ENCODE measurements at regions not wholly inside any gene's neighbourhood (a gene's known extent, or its start where the extent isn't known, plus 50 kb on each side); places are given as distances from the start of the nearest gene placed in this dataset.

- H3K4me2 ChIP-seq (ENCODE audit: control insufficient read depth, extremely low read depth, insufficient read depth, low read depth, low read length), result no peak overlapping the region
- no peaks in the 10 kb centered on the region for H3K27me3 ChIP-seq (ENCODE audit: control insufficient read depth, extremely low read depth, insufficient read depth, low read length)
- no peak overlapping the region for H3K27ac ChIP-seq (ENCODE audit: control insufficient read depth, insufficient read depth, low read length)
- TF ChIP-seq EZH2 (IDR thresholded peaks at IDR 0.05; ENCODE audit: low read length) (no peak), CTCF (optimal IDR thresholded peaks at IDR 0.05 in 1 of 3, IDR thresholded peaks at IDR 0.05 in 1 of 3, conservative IDR thresholded peaks at IDR 0.05 in 1 of 3; ENCODE audit: extremely low read depth in 1 of 3, insufficient read depth in 2 of 3, low read length in 3 of 3) (no peak)
- no peaks in the 10 kb centered on the region for H3K79me2 ChIP-seq (ENCODE audit: control insufficient read depth, insufficient read depth, low read length)
- no peaks in the 10 kb centered on the region for H3K9me3 ChIP-seq (ENCODE audit: control insufficient read depth, low read depth, low read length)
- no peak overlapping the region for H3K9ac ChIP-seq (ENCODE audit: control insufficient read depth, extremely low read depth, insufficient read depth, low read length)
- no peaks in the 10 kb centered on the region for H3K4me1 ChIP-seq (ENCODE audit: control insufficient read depth, extremely low read depth, insufficient read depth, low read length)
- dilution Hi-C loops (cut with MboI; ENCODE audit: extremely low pct_ligation_motif_present, low sequenced_read_pairs), result no loop called here
- H3K4me3 ChIP-seq (ENCODE audit: control insufficient read depth in 2 of 3, extremely low read depth in 1 of 3, insufficient read depth in 2 of 3, low read depth in 1 of 3, low read length in 3 of 3), result no peak overlapping the region
- H2AFZ ChIP-seq (ENCODE audit: control insufficient read depth, low read length), result no peak overlapping the region
- H3K9me1 ChIP-seq (ENCODE audit: control insufficient read depth, extremely low read depth, insufficient read depth, low read length), result no peaks in the 10 kb centered on the region
- no peaks in the 10 kb centered on the region for H3K36me3 ChIP-seq (ENCODE audit: control insufficient read depth in 2 of 2, extremely low read depth in 1 of 2, insufficient read depth in 2 of 2, low read length in 2 of 2)
- DNase-seq (ENCODE audit: low read depth, low spot score) (no peak), FAIRE-seq (no peak)
- H4K20me1 ChIP-seq (ENCODE audit: control insufficient read depth, extremely low read depth, insufficient read depth, low read length), result no peaks in the 10 kb centered on the region
Measured at GRCh38 chr5:165892383-165892782, 2387.0 kb downstream of the MAT2B start.

DNA sequence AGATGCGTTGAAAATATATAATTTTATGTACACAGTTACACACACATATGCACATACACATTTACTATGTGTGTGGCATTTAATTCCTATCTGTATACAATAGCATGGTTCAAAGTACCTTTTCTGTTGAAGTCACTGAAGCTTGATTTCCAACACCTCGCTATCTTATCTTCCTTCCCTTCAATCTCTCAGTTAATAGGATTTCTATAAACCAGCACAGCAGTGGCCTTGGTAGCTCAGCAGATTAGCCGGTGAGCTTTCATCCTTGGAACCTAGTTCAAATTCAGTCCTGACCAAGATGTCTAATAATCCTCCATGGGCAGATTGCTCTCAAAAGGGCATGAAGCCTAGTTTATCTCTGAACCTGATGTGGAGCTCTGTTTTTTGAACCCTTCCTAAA lies 2389.5 kb downstream of the MAT2B start:
- dilution Hi-C loops (cut with MboI; ENCODE audit: extremely low pct_ligation_motif_present, low sequenced_read_pairs), result no loop called here
- TF ChIP-seq EZH2 (IDR thresholded peaks at IDR 0.05; ENCODE audit: low read length) (no peak), CTCF (optimal IDR thresholded peaks at IDR 0.05 in 1 of 3, IDR thresholded peaks at IDR 0.05 in 1 of 3, conservative IDR thresholded peaks at IDR 0.05 in 1 of 3; ENCODE audit: extremely low read depth in 1 of 3, insufficient read depth in 2 of 3, low read length in 3 of 3) (no peak)
- Histone ChIP-seq H3K79me2 (ENCODE audit: control insufficient read depth, insufficient read depth, low read length) (no peaks in the 10 kb centered on the region), H4K20me1 (ENCODE audit: control insufficient read depth, extremely low read depth, insufficient read depth, low read length) (no peaks in the 10 kb centered on the region), H3K4me2 (ENCODE audit: control insufficient read depth, extremely low read depth, insufficient read depth, low read depth, low read length) (no peak overlapping the region), H3K9me3 (ENCODE audit: control insufficient read depth, low read depth, low read length) (no peaks in the 10 kb centered on the region), H3K27ac (ENCODE audit: control insufficient read depth, insufficient read depth, low read length) (no peak overlapping the region), H2AFZ (ENCODE audit: control insufficient read depth, low read length) (no peak overlapping the region), H3K27me3 (ENCODE audit: control insufficient read depth, extremely low read depth, insufficient read depth, low read length) (no peaks in the 10 kb centered on the region), H3K4me1 (ENCODE audit: control insufficient read depth, extremely low read depth, insufficient read depth, low read length) (no peaks in the 10 kb centered on the region), H3K9ac (ENCODE audit: control insufficient read depth, extremely low read depth, insufficient read depth, low read length) (no peak overlapping the region), H3K9me1 (ENCODE audit: control insufficient read depth, extremely low read depth, insufficient read depth, low read length) (no peaks in the 10 kb centered on the region), H3K4me3 (ENCODE audit: control insufficient read depth in 2 of 3, extremely low read depth in 1 of 3, insufficient read depth in 2 of 3, low read depth in 1 of 3, low read length in 3 of 3) (no peak overlapping the region), H3K36me3 (ENCODE audit: control insufficient read depth in 2 of 2, extremely low read depth in 1 of 2, insufficient read depth in 2 of 2, low read length in 2 of 2) (no peaks in the 10 kb centered on the region)
- no peak for FAIRE-seq
- DNase-seq (ENCODE audit: low read depth, low spot score), result no peak

All from keratinocyte (primary cell).